HG03280 (cell line): ENCODE measurements at regions not wholly inside any gene's neighbourhood (a gene's known extent, or its start where the extent isn't known, plus 50 kb on each side); places are given as distances from the start of the nearest gene placed in this dataset.
"Not testable (repeated sequence)": the region's sequence is repeated elsewhere in the genome, so short reads cannot be mapped to it uniquely, and the experiment has no call there.

Experiments
- ATAC-seq: cut with Tn5 transposase; IDR thresholded peaks from one replicate; pipeline ENCODE4 v1.9.1; 2021; ENCODE audit warnings: mild to moderate bottlenecking, moderate library complexity; ENCODE audit not compliant: unreplicated experiment

GRCh38 chrX:106493210-106493816 lies 118.5 kb upstream of the RADX start:
- ATAC-seq = not testable (repeated sequence)

GRCh38 chrX:106499473-106499872 lies 112.3 kb upstream of the RADX start:
- no peak for ATAC-seq

GRCh38 chrX:106510713-106511403 lies 100.9 kb upstream of the RADX start:
- no peak for ATAC-seq
